K562 (cell line): ENCODE measurements at regions not wholly inside any gene's neighbourhood (a gene's known extent, or its start where the extent isn't known, plus 50 kb on each side); places are given as distances from the start of the nearest gene placed in this dataset.
"Not testable (repeated sequence)": the region's sequence is repeated elsewhere in the genome, so short reads cannot be mapped to it uniquely, and the experiment has no call there.

Experiments used
- ZKSCAN8 ChIP-seq: fragments of 200-800 bp; sonication (Bioruptor generic); IDR thresholded peaks from 2 replicates; pipeline ENCODE4 v1.6.1; 2016; ENCODE audit warnings: missing genetic modification characterization, missing compliant biosample characterization
- TF ChIP-seq, protein P1 (sequence below): fragments of 250-450 bp; sonication (Bioruptor Pico); IDR thresholded peaks from 2 replicates; pipeline ENCODE4 v1.8.0; 2021; ENCODE audit warnings: mild to moderate bottlenecking, moderate library complexity

DNA sequence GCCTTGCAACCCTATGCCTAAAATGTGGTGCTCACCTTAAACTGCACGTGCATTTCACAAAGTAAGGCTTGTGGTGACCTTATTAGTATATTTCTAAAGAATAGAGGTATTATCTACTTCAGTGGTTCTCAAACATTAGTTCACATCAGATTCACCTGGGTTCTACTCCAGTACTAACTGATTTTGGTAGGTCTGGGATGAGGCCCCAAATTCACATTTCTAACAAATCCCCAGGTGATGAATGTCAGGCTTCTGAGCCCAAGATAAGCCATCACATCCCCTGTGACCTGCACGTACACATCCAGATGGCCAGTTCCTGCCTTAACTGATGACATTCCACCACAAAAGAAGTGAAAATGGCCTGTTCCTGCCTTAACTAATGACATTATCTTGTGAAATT lies 329.1 kb upstream of the KCNMB2 start:
- TF ChIP-seq ZKSCAN8 (CRISPR knock-in tag) = not testable (repeated sequence)
- TF ChIP-seq, protein P1, sequence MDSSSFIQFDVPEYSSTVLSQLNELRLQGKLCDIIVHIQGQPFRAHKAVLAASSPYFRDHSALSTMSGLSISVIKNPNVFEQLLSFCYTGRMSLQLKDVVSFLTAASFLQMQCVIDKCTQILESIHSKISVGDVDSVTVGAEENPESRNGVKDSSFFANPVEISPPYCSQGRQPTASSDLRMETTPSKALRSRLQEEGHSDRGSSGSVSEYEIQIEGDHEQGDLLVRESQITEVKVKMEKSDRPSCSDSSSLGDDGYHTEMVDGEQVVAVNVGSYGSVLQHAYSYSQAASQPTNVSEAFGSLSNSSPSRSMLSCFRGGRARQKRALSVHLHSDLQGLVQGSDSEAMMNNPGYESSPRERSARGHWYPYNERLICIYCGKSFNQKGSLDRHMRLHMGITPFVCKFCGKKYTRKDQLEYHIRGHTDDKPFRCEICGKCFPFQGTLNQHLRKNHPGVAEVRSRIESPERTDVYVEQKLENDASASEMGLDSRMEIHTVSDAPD = not testable (repeated sequence)
